ENCODE measurements at regions not wholly inside any gene's neighbourhood (a gene's known extent, or its start where the extent isn't known, plus 50 kb on each side); places are given as distances from the start of the nearest gene placed in this dataset.
A peak's percentile ranks its signal among the peaks of the same experiment; 100 is the strongest.

- no peaks in the 10 kb centered on the region for H3K27me3 ChIP-seq (ENCODE audit: control insufficient read depth, insufficient read depth, low read length)
- no peaks in the 10 kb centered on the region for H3K4me1 ChIP-seq (ENCODE audit: control insufficient read depth, insufficient read depth, low read length)
- ATAC-seq (ENCODE audit: low read depth) (no peak), DNase-seq (no peak)
- H3K4ac ChIP-seq (ENCODE audit: low read depth, low read length), result no peak overlapping the region
- dilution Hi-C loops (cut with HindIII; ENCODE audit: low sequenced_read_pairs, unreplicated experiment) (no loop called here), intact Hi-C loops (cut with micrococcal nuclease) (no loop called here), in situ Hi-C loops (cut with MboI; ENCODE audit: low sequenced_read_pairs) (no loop called here)
- no peak overlapping the region for H2AK5ac ChIP-seq (ENCODE audit: low read depth, low read length)
- H3K18ac ChIP-seq (ENCODE audit: low read depth, low read length), result no peak overlapping the region
- no peak overlapping the region for H3K56ac ChIP-seq (ENCODE audit: extremely low read depth, insufficient read depth, low read length)
- POLR2A ChIA-PET (ENCODE audit: unreplicated experiment), result no interaction called here
- H3K23ac ChIP-seq (ENCODE audit: low read depth, low read length), result no peak overlapping the region
- H4K8ac ChIP-seq (ENCODE audit: low read depth in 2 of 2, low read length in 2 of 2), result no peak overlapping the region
- no peak overlapping the region for H3K4me2 ChIP-seq (ENCODE audit: low read depth, low read length)
- CTCF ChIA-PET, result no interaction called here
- H3K27ac ChIP-seq (ENCODE audit: insufficient read depth, low read length), result no peak overlapping the region
- H2BK15ac ChIP-seq (ENCODE audit: low read depth, low read length), result no peak overlapping the region
- no peak overlapping the region for H2BK5ac ChIP-seq (ENCODE audit: low read depth, low read length, poor library complexity, severe bottlenecking)
- H2AK9ac ChIP-seq (replicated peaks; ENCODE audit: low read depth, low read length, poor library complexity), result no peak overlapping the region
- H4K20me1 ChIP-seq (ENCODE audit: insufficient read depth, low read length), result no peaks in the 10 kb centered on the region
- no peaks in the 10 kb centered on the region for H3K79me1 ChIP-seq (ENCODE audit: low read depth in 1 of 2, low read length in 2 of 2)
- H4K91ac ChIP-seq (ENCODE audit: insufficient read depth, low read depth, low read length), result no peak overlapping the region
- BruUV-seq (replicated peaks), result no TSS peak
- no peak overlapping the region for H4K5ac ChIP-seq (ENCODE audit: low read depth, low read length)
- no peaks in the 10 kb centered on the region for H3K9me1 ChIP-seq (ENCODE audit: insufficient read depth, low read length)
- no peak overlapping the region for H3K14ac ChIP-seq (replicated peaks; ENCODE audit: low read depth, low read length)
- no peak overlapping the region for H2AFZ ChIP-seq (replicated peaks; ENCODE audit: low read length, poor library complexity)
- H2BK20ac ChIP-seq (ENCODE audit: low read depth, low read length), result no peak overlapping the region
- WGBS, 2 experiments (ENCODE audit: extremely low coverage in 2 of 2, insufficient read length in 1 of 2), result no CpG with 5 or more reads among the region's 1 CpG
- peaks cover 2% of the 10 kb centered on the region for H3K9me3 ChIP-seq (ENCODE audit: control insufficient read depth, insufficient read depth, low read length)
- no peak overlapping the region for H2BK120ac ChIP-seq (ENCODE audit: low read depth, low read length)
- no peak overlapping the region for H3K4me3 ChIP-seq (ENCODE audit: insufficient read depth, low read depth, low read length)
- TF ChIP-seq CEBPB (IDR thresholded peaks at IDR 0.05; ENCODE audit: low read depth, low read length) (no peak), MAFK (IDR thresholded peaks at IDR 0.05; ENCODE audit: low read depth, low read length) (peak; percentile 47; the same call in 1 of the 2 replicates), SMC3 (IDR thresholded peaks at IDR 0.05; ENCODE audit: low read depth, low read length) (no peak), FOS (IDR thresholded peaks at IDR 0.05; ENCODE audit: low read depth, low read length) (no peak)
- TF ChIP-seq, protein P1, sequence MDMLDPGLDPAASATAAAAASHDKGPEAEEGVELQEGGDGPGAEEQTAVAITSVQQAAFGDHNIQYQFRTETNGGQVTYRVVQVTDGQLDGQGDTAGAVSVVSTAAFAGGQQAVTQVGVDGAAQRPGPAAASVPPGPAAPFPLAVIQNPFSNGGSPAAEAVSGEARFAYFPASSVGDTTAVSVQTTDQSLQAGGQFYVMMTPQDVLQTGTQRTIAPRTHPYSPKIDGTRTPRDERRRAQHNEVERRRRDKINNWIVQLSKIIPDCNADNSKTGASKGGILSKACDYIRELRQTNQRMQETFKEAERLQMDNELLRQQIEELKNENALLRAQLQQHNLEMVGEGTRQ (IDR thresholded peaks at IDR 0.05; ENCODE audit: low read depth, low read length), result no peak
- no peaks in the 10 kb centered on the region for H3K36me3 ChIP-seq (ENCODE audit: control insufficient read depth, insufficient read depth, low read length)
- no peak overlapping the region for H3K9ac ChIP-seq (ENCODE audit: low read depth, low read length)
Measured at GRCh38 chr13:81565849-81566248, 1224.9 kb upstream of the SPRY2 start.

Measured in IMR-90 (cell line).